Lower lobe of right lung (tissue), 2 donors: ENCODE measurements at regions not wholly inside any gene's neighbourhood (a gene's known extent, or its start where the extent isn't known, plus 50 kb on each side); places are given as distances from the start of the nearest gene placed in this dataset.

Source experiments
- ATAC-seq, 2 donors: fragments of 200-7000 bp; cut with Tn5 transposase; one replicate each; pipeline ENCODE4 v1.9.1; 2020 to 2022; ENCODE audit warnings: mild to moderate bottlenecking in 2 of 2, moderate library complexity in 2 of 2
- DNase-seq: peaks from one replicate; pipeline ENCODE4 v3.0.0-alpha.2; 2020
- H3K27ac ChIP-seq: fragments of 200-600 bp; one replicate; pipeline ENCODE4 v1.8.0; 2022
- H3K27me3 ChIP-seq: fragments of 200-600 bp; one replicate; pipeline ENCODE4 v1.8.0; 2022; ENCODE audit warnings: low read depth
- H3K36me3 ChIP-seq: fragments of 200-600 bp; one replicate; pipeline ENCODE4 v1.8.0; 2022; ENCODE audit warnings: mild to moderate bottlenecking
- H3K4me1 ChIP-seq: fragments of 200-600 bp; one replicate; pipeline ENCODE4 v1.8.0; 2022
- H3K4me3 ChIP-seq: fragments of 200-600 bp; one replicate; pipeline ENCODE4 v1.8.0; 2022; ENCODE audit warnings: mild to moderate bottlenecking
- H3K9me3 ChIP-seq: fragments of 200-600 bp; one replicate; pipeline ENCODE4 v1.8.0; 2022
- CTCF ChIP-seq: fragments of 200-600 bp; IDR thresholded peaks from one replicate; pipeline ENCODE4 v1.8.0; 2022; ENCODE audit warnings: antibody characterized with exemption, mild to moderate bottlenecking
- intact Hi-C: fragments of 100-400 bp; cut with DNase I; formaldehyde crosslinking; loops from one replicate; pipeline ENCODE4 v1.11.0; 2022
- donor health status: DM: no; HTN: yes; CAD: no; lungs with severe emphysema.

GRCh38 chr17:52495646-52496045, 337.1 kb upstream of the CA10 start:
- DNase-seq (no peak), ATAC-seq (no peak)
- TF ChIP-seq CTCF = no peak
- no peaks in the 10 kb centered on the region for H3K36me3 ChIP-seq
- H3K9me3 ChIP-seq = no peaks in the 10 kb centered on the region
- no peaks in the 10 kb centered on the region for H3K27me3 ChIP-seq
- no peak overlapping the region for H3K27ac ChIP-seq
- no peaks in the 10 kb centered on the region for H3K4me1 ChIP-seq
- intact Hi-C loops = no loop called here
- no peak overlapping the region for H3K4me3 ChIP-seq

GRCh38 chr17:52482271-52482670, 323.8 kb upstream of the CA10 start:
- Histone ChIP-seq H3K4me3 (no peak overlapping the region), H3K27ac (no peak overlapping the region), H3K27me3 (no peaks in the 10 kb centered on the region), H3K36me3 (no peaks in the 10 kb centered on the region), H3K4me1 (no peaks in the 10 kb centered on the region), H3K9me3 (no peaks in the 10 kb centered on the region)
- ATAC-seq (no peak), DNase-seq (no peak)
- no peak for TF ChIP-seq CTCF
- intact Hi-C loops = no loop called here

- TF ChIP-seq CTCF = no peak
- no peaks in the 10 kb centered on the region for H3K9me3 ChIP-seq
- DNase-seq = no peak
- no peaks in the 10 kb centered on the region for H3K36me3 ChIP-seq
- ATAC-seq = no peak
- intact Hi-C loops = no loop called here
- no peak overlapping the region for H3K4me3 ChIP-seq
- H3K27me3 ChIP-seq = no peaks in the 10 kb centered on the region
- no peaks in the 10 kb centered on the region for H3K4me1 ChIP-seq
- H3K27ac ChIP-seq = no peak overlapping the region
Measured at GRCh38 chr17:52477824-52478699, 319.5 kb upstream of the CA10 start.

GRCh38 chr17:52476638-52477313, 318.3 kb upstream of the CA10 start:
- no peaks in the 10 kb centered on the region for H3K27me3 ChIP-seq
- ATAC-seq = no peak
- no peaks in the 10 kb centered on the region for H3K4me1 ChIP-seq

GRCh38 chr17:52470553-52470952, 312.0 kb upstream of the CA10 start:
- no peak for DNase-seq
- no peaks in the 10 kb centered on the region for H3K36me3 ChIP-seq
- intact Hi-C loops = no loop called here

More at GRCh38 chr17:52476638-52477313, 318.3 kb upstream of the CA10 start:
- DNase-seq = no peak
- Histone ChIP-seq H3K36me3 (no peaks in the 10 kb centered on the region), H3K27ac (no peak overlapping the region), H3K4me3 (no peak overlapping the region), H3K9me3 (no peaks in the 10 kb centered on the region)
- no peak for TF ChIP-seq CTCF
- intact Hi-C loops = no loop called here

More at GRCh38 chr17:52470553-52470952, 312.0 kb upstream of the CA10 start:
- TF ChIP-seq CTCF = no peak
- H3K4me3 ChIP-seq = no peak overlapping the region
- H3K4me1 ChIP-seq = no peaks in the 10 kb centered on the region
- ATAC-seq = no peak
- H3K27ac ChIP-seq = no peak overlapping the region
- no peaks in the 10 kb centered on the region for H3K9me3 ChIP-seq
- no peaks in the 10 kb centered on the region for H3K27me3 ChIP-seq
